HG03520 (cell line): ENCODE measurements at regions not wholly inside any gene's neighbourhood (a gene's known extent, or its start where the extent isn't known, plus 50 kb on each side); places are given as distances from the start of the nearest gene placed in this dataset.
"Not testable (repeated sequence)": the region's sequence is repeated elsewhere in the genome, so short reads cannot be mapped to it uniquely, and the experiment has no call there.

ENCODE experiments used
- ATAC-seq: cut with Tn5 transposase; IDR thresholded peaks from one replicate; pipeline ENCODE4 v1.9.1; 2021; ENCODE audit warnings: mild to moderate bottlenecking, moderate library complexity; ENCODE audit not compliant: unreplicated experiment

- no peak for ATAC-seq
Measured at GRCh38 chr2:43149482-43150107, 76.8 kb downstream of the ZFP36L2 start.

GRCh38 chr2:43146083-43146482 lies 80.3 kb downstream of the ZFP36L2 start:
- ATAC-seq: no peak

GRCh38 chr2:43144263-43144662 lies 82.1 kb downstream of the ZFP36L2 start:
- no peak for ATAC-seq

GRCh38 chr2:43143756-43144155 lies 82.7 kb downstream of the ZFP36L2 start:
- no peak for ATAC-seq

- no peak for ATAC-seq
Measured at GRCh38 chr2:43142921-43143438, 83.4 kb downstream of the ZFP36L2 start.

- ATAC-seq: not testable (repeated sequence)
Measured at GRCh38 chr2:43141636-43142151, 84.7 kb downstream of the ZFP36L2 start.

GRCh38 chr2:43139996-43140621 lies 86.3 kb downstream of the ZFP36L2 start:
- ATAC-seq: no peak

GRCh38 chr2:43139501-43139900 lies 86.9 kb downstream of the ZFP36L2 start:
- no peak for ATAC-seq

GRCh38 chr2:43138441-43138840 lies 88.0 kb downstream of the ZFP36L2 start:
- no peak for ATAC-seq

- ATAC-seq: no peak
Measured at GRCh38 chr2:43136876-43137275, 89.5 kb downstream of the ZFP36L2 start.

GRCh38 chr2:43136011-43136799 lies 90.2 kb downstream of the ZFP36L2 start:
- ATAC-seq: no peak

GRCh38 chr2:43135583-43135982 lies 90.8 kb downstream of the ZFP36L2 start:
- ATAC-seq: no peak

GRCh38 chr2:43134571-43134889 lies 91.9 kb downstream of the ZFP36L2 start:
- no peak for ATAC-seq

GRCh38 chr2:43133708-43134570 lies 92.5 kb downstream of the ZFP36L2 start:
- no peak for ATAC-seq

GRCh38 chr2:43133336-43133707 lies 93.1 kb downstream of the ZFP36L2 start:
- ATAC-seq: no peak

- ATAC-seq: no peak
Measured at GRCh38 chr2:43132683-43133301, 93.6 kb downstream of the ZFP36L2 start.

GRCh38 chr2:43131890-43132682 lies 94.3 kb downstream of the ZFP36L2 start:
- no peak for ATAC-seq

GRCh38 chr2:43131051-43131889 lies 95.1 kb downstream of the ZFP36L2 start:
- peak; percentile 39 for ATAC-seq

GRCh38 chr2:43130548-43130875 lies 95.9 kb downstream of the ZFP36L2 start:
- no peak for ATAC-seq
